GM23338 (cell line): ENCODE measurements at regions not wholly inside any gene's neighbourhood (a gene's known extent, or its start where the extent isn't known, plus 50 kb on each side); places are given as distances from the start of the nearest gene placed in this dataset.

Experiments used
- ATAC-seq: fragments of 200-7000 bp; cut with Tn5 transposase; 3 replicates; pipeline ENCODE4 v1.9.1; 2020
- DNase-seq: peaks from one replicate; pipeline ENCODE4 v3.0.0-alpha.2; 2015; ENCODE audit warnings: low spot score
- H2AFZ ChIP-seq: fragments of 200-600 bp; sonication (generic); 2 replicates; pipeline ENCODE4 v1.8.0; 2016; ENCODE audit warnings: antibody characterized with exemption, mild to moderate bottlenecking, moderate library complexity
- H3F3A ChIP-seq: fragments of 200-600 bp; sonication (generic); replicated peaks from 2 replicates; pipeline ENCODE4 v1.8.0; 2017; ENCODE audit warnings: antibody characterized with exemption, mixed run types, low read depth
- H3K27ac ChIP-seq: fragments of 200-600 bp; sonication (generic); 2 replicates; pipeline ENCODE4 v1.6.1; 2016; ENCODE audit warnings: low read depth
- H3K27me3 ChIP-seq: fragments of 200-600 bp; sonication (generic); 2 replicates; pipeline ENCODE4 v1.8.0; 2016; ENCODE audit warnings: mild to moderate bottlenecking, mixed run types, moderate library complexity; ENCODE audit not compliant: insufficient read depth
- H3K36me3 ChIP-seq: fragments of 200-600 bp; sonication (generic); 2 replicates; pipeline ENCODE4 v1.8.0; 2016; ENCODE audit warnings: mild to moderate bottlenecking; ENCODE audit not compliant: insufficient read depth
- H3K4me1 ChIP-seq: fragments of 200-600 bp; sonication (generic); 2 replicates; pipeline ENCODE4 v1.8.0; 2016; ENCODE audit warnings: mild to moderate bottlenecking, moderate library complexity; ENCODE audit not compliant: insufficient read depth
- H3K4me2 ChIP-seq: fragments of 200-600 bp; sonication (generic); 2 replicates; pipeline ENCODE4 v1.7.1; 2017; ENCODE audit warnings: mixed run types
- H3K4me3 ChIP-seq: fragments of 200-600 bp; sonication (generic); 2 replicates; pipeline ENCODE4 v1.6.1; 2016; ENCODE audit warnings: mixed run types
- H3K79me2 ChIP-seq: fragments of 200-600 bp; sonication (generic); replicated peaks from 2 replicates; pipeline ENCODE4 v1.8.0; 2017; ENCODE audit warnings: mild to moderate bottlenecking; ENCODE audit not compliant: insufficient read depth
- H3K9me2 ChIP-seq: fragments of 200-600 bp; sonication (generic); 2 replicates; pipeline ENCODE4 v1.8.0; 2017; ENCODE audit not compliant: insufficient read depth
- H4K20me1 ChIP-seq: fragments of 200-600 bp; sonication (generic); replicated peaks from 2 replicates; pipeline ENCODE4 v1.8.0; 2017; ENCODE audit warnings: mild to moderate bottlenecking; ENCODE audit not compliant: insufficient read depth
- H3K27ac Mint-ChIP-seq: 2 replicates; pipeline ENCODE4 v1.8.0; 2020; ENCODE audit warnings: inconsistent platforms, mild to moderate bottlenecking, moderate library complexity, mixed read lengths
- H3K27me3 Mint-ChIP-seq: 3 replicates; pipeline ENCODE4 v1.8.0; 2022; ENCODE audit warnings: low read depth, mild to moderate bottlenecking, moderate library complexity, mixed read lengths, inconsistent platforms; ENCODE audit not compliant: insufficient read depth, poor library complexity
- H3K36me3 Mint-ChIP-seq: 3 replicates; pipeline ENCODE4 v1.8.0; 2021; ENCODE audit warnings: low read depth, mild to moderate bottlenecking, inconsistent platforms, moderate library complexity, mixed read lengths
- H3K4me1 Mint-ChIP-seq: 3 replicates; pipeline ENCODE4 v1.8.0; 2020; ENCODE audit warnings: mild to moderate bottlenecking, inconsistent platforms, mixed read lengths
- H3K4me3 Mint-ChIP-seq: 3 replicates; pipeline ENCODE4 v1.8.0; 2021; ENCODE audit warnings: moderate library complexity, mild to moderate bottlenecking, inconsistent platforms, mixed read lengths
- H3K9me3 Mint-ChIP-seq: 3 replicates; pipeline ENCODE4 v1.8.0; 2020; ENCODE audit warnings: moderate library complexity, mild to moderate bottlenecking, inconsistent platforms, mixed read lengths
- POLR2AphosphoS5 ChIP-seq: IDR thresholded peaks from 2 replicates; pipeline ENCODE4 v1.6.1; 2016; ENCODE audit warnings: antibody characterized with exemption, low read depth
- STAT1 ChIP-seq: IDR thresholded peaks from one replicate; pipeline ENCODE4 v1.6.1; 2016; ENCODE audit warnings: antibody characterized with exemption; ENCODE audit not compliant: unreplicated experiment
- ZNF331 ChIP-seq: fragments of 250-450 bp; sonication (Bioruptor Pico); IDR thresholded peaks from 2 replicates; pipeline ENCODE4 v1.5.0; 2020; ENCODE audit warnings: low read depth, mild to moderate bottlenecking, moderate library complexity
- TF ChIP-seq, protein P1 (sequence below): fragments of 250-450 bp; sonication (Bioruptor Pico); IDR thresholded peaks from 2 replicates; pipeline ENCODE4 v1.5.0; 2020; ENCODE audit warnings: mild to moderate bottlenecking, moderate library complexity
- TF ChIP-seq, protein P2 (sequence below): IDR thresholded peaks from one replicate; pipeline ENCODE4 v1.6.1; 2018; ENCODE audit warnings: antibody characterized with exemption; ENCODE audit not compliant: unreplicated experiment
- TF ChIP-seq, protein P3 (sequence below): IDR thresholded peaks from 2 replicates; pipeline ENCODE4 v1.6.1; 2016; ENCODE audit warnings: antibody characterized with exemption

DNA sequence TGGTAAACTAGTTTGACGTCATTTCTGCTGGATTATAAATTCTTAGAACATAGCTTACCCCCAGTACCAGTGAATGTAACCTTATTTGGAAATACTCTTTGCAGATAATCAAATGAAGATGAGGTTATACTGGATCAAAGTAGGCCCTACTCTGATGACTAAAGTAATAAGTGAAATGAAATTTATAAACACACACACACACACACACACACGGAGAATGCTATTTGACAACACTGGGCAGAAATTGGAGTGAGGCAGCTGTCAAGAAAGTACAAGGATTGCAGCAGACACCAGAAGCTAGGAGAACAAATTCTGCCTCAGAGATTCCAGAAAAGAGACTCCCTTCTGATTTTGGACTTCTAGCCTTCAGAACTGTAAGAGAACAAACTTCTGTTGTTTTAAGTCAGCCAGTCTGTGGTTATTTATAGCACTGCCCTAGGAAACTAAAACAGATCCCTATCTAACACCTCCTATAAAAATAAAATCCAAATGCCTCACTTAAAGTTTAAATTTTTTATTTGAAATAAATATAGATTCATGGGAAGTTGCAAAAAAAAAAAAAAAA is 448.6 kb downstream of the PCDH18 start (continued):
- TF ChIP-seq, protein P1, sequence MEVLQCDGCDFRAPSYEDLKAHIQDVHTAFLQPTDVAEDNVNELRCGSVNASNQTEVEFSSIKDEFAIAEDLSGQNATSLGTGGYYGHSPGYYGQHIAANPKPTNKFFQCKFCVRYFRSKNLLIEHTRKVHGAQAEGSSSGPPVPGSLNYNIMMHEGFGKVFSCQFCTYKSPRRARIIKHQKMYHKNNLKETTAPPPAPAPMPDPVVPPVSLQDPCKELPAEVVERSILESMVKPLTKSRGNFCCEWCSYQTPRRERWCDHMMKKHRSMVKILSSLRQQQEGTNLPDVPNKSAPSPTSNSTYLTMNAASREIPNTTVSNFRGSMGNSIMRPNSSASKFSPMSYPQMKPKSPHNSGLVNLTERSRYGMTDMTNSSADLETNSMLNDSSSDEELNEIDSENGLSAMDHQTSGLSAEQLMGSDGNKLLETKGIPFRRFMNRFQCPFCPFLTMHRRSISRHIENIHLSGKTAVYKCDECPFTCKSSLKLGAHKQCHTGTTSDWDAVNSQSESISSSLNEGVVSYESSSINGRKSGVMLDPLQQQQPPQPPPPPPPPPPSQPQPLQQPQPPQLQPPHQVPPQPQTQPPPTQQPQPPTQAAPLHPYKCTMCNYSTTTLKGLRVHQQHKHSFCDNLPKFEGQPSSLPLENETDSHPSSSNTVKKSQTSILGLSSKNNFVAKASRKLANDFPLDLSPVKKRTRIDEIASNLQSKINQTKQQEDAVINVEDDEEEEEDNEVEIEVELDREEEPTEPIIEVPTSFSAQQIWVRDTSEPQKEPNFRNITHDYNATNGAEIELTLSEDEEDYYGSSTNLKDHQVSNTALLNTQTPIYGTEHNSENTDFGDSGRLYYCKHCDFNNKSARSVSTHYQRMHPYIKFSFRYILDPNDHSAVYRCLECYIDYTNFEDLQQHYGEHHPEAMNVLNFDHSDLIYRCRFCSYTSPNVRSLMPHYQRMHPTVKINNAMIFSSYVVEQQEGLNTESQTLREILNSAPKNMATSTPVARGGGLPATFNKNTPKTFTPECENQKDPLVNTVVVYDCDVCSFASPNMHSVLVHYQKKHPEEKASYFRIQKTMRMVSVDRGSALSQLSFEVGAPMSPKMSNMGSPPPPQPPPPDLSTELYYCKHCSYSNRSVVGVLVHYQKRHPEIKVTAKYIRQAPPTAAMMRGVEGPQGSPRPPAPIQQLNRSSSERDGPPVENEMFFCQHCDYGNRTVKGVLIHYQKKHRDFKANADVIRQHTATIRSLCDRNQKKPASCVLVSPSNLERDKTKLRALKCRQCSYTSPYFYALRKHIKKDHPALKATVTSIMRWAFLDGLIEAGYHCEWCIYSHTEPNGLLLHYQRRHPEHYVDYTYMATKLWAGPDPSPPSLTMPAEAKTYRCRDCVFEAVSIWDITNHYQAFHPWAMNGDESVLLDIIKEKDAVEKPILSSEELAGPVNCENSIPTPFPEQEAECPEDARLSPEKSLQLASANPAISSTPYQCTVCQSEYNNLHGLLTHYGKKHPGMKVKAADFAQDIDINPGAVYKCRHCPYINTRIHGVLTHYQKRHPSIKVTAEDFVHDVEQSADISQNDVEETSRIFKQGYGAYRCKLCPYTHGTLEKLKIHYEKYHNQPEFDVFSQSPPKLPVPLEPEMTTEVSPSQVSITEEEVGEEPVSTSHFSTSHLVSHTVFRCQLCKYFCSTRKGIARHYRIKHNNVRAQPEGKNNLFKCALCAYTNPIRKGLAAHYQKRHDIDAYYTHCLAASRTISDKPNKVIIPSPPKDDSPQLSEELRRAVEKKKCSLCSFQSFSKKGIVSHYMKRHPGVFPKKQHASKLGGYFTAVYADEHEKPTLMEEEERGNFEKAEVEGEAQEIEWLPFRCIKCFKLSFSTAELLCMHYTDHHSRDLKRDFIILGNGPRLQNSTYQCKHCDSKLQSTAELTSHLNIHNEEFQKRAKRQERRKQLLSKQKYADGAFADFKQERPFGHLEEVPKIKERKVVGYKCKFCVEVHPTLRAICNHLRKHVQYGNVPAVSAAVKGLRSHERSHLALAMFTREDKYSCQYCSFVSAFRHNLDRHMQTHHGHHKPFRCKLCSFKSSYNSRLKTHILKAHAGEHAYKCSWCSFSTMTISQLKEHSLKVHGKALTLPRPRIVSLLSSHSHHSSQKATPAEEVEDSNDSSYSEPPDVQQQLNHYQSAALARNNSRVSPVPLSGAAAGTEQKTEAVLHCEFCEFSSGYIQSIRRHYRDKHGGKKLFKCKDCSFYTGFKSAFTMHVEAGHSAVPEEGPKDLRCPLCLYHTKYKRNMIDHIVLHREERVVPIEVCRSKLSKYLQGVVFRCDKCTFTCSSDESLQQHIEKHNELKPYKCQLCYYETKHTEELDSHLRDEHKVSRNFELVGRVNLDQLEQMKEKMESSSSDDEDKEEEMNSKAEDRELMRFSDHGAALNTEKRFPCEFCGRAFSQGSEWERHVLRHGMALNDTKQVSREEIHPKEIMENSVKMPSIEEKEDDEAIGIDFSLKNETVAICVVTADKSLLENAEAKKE (CRISPR knock-in tag), result no peak
- TF ChIP-seq, protein P2, sequence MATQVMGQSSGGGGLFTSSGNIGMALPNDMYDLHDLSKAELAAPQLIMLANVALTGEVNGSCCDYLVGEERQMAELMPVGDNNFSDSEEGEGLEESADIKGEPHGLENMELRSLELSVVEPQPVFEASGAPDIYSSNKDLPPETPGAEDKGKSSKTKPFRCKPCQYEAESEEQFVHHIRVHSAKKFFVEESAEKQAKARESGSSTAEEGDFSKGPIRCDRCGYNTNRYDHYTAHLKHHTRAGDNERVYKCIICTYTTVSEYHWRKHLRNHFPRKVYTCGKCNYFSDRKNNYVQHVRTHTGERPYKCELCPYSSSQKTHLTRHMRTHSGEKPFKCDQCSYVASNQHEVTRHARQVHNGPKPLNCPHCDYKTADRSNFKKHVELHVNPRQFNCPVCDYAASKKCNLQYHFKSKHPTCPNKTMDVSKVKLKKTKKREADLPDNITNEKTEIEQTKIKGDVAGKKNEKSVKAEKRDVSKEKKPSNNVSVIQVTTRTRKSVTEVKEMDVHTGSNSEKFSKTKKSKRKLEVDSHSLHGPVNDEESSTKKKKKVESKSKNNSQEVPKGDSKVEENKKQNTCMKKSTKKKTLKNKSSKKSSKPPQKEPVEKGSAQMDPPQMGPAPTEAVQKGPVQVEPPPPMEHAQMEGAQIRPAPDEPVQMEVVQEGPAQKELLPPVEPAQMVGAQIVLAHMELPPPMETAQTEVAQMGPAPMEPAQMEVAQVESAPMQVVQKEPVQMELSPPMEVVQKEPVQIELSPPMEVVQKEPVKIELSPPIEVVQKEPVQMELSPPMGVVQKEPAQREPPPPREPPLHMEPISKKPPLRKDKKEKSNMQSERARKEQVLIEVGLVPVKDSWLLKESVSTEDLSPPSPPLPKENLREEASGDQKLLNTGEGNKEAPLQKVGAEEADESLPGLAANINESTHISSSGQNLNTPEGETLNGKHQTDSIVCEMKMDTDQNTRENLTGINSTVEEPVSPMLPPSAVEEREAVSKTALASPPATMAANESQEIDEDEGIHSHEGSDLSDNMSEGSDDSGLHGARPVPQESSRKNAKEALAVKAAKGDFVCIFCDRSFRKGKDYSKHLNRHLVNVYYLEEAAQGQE, result no peak

DNA sequence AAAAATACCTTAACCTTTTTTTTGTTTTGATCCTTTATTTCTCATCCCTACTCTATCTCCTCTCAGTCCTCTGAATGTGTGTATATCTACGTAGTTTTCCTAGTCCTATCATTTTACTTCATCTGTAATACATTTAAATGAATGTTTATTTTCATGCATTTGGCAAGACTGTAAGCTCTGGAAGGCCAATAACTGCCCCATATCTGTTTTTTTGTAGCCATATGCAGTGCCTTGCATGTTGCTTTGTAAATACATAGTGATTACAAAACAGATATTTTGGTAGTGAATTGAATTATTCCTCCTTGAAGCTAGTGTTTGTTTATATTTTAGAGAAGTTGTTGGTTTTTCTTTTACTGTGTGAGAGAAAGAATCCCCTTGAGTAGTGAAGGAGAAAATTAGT is 450.2 kb downstream of the PCDH18 start:
- Histone ChIP-seq H3K4me2 (no peak overlapping the region), H3K27ac (no peak overlapping the region), H2AFZ (no peak overlapping the region), H3K27me3 (no peaks in the 10 kb centered on the region), H4K20me1 (no peaks in the 10 kb centered on the region), H3K4me3 (no peak overlapping the region), H3K36me3 (no peaks in the 10 kb centered on the region), H3K9me2 (peaks cover 5% of the 10 kb centered on the region; the same call in 1 of the 2 replicates), H3K79me2 (no peaks in the 10 kb centered on the region), H3F3A (no peaks in the 10 kb centered on the region), H3K4me1 (no peaks in the 10 kb centered on the region)
- Mint-ChIP-seq H3K4me1 (no peaks in the 10 kb centered on the region), H3K27ac (peak overlapping the region; percentile 36; the same call in 1 of the 2 replicates), H3K36me3 (no peaks in the 10 kb centered on the region), H3K9me3 (no peaks in the 10 kb centered on the region), H3K4me3 (no peak overlapping the region), H3K27me3 (no peaks in the 10 kb centered on the region)
- ATAC-seq (no peak), DNase-seq (no peak)
- TF ChIP-seq, protein P3, sequence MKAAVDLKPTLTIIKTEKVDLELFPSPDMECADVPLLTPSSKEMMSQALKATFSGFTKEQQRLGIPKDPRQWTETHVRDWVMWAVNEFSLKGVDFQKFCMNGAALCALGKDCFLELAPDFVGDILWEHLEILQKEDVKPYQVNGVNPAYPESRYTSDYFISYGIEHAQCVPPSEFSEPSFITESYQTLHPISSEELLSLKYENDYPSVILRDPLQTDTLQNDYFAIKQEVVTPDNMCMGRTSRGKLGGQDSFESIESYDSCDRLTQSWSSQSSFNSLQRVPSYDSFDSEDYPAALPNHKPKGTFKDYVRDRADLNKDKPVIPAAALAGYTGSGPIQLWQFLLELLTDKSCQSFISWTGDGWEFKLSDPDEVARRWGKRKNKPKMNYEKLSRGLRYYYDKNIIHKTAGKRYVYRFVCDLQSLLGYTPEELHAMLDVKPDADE, result no peak
- TF ChIP-seq ZNF331 (CRISPR knock-in tag), result no peak
- TF ChIP-seq STAT1, result no peak
- TF ChIP-seq POLR2AphosphoS5, result no peak
